HepG2 (cell line): ENCODE measurements at regions not wholly inside any gene's neighbourhood (a gene's known extent, or its start where the extent isn't known, plus 50 kb on each side); places are given as distances from the start of the nearest gene placed in this dataset.

Source experiments
- ATAC-seq: fragments of 200-7000 bp; cut with Tn5 transposase; 3 replicates; pipeline ENCODE4 v1.9.1; 2020; ENCODE audit warnings: mild to moderate bottlenecking, moderate library complexity
- BruUV-seq: library from RNA; stranded (reverse); fragments of 400-500 nt; replicated peaks from 2 replicates; lab custom pipeline; 2021; lab: Mats Ljungman, UMichigan
- CTCF ChIA-PET: fragments of 300-600 bp; formaldehyde crosslinking; extraction: SDS; loops from one replicate; lab custom pipeline; 2021; ENCODE audit warnings: low total read pairs, inconsistent platforms, low intra/inter-chr PET ratio; lab: Yijun Ruan, JAX
- POLR2A ChIA-PET: fragments of 350-600 bp; sonication (Branson Sonifier 250); formaldehyde crosslinking; loops from one replicate; lab custom pipeline; 2020; ENCODE audit warnings: antibody characterized with exemption, inconsistent platforms; lab: Yijun Ruan, JAX
- DNase-seq: peaks from one replicate; pipeline ENCODE4 v3.0.0-alpha.2; 2015; ENCODE audit warnings: low spot score
- FAIRE-seq: peaks from 3 replicates; lab custom pipeline; 2011; peaks lifted over from hg19 to GRCh38; lab: Jason Lieb, UNC
- H2AFZ ChIP-seq: one replicate; pipeline ENCODE4 v1.6.1; 2011; ENCODE audit warnings: low read length, inconsistent platforms
- H3K27ac ChIP-seq: fragments of 300-600 bp; 3 replicates; pipeline ENCODE4 v1.8.0; 2011; ENCODE audit warnings: mixed run types, mild to moderate bottlenecking, mixed read lengths, low read length, inconsistent platforms; ENCODE audit not compliant: insufficient read depth; ENCODE audit errors: extremely low read length
- H3K27me3 ChIP-seq, 2 experiments: fragments of 200-600 bp in 1 of 2; 2 replicates in 1 of 2; 3 replicates in 1 of 2; pipeline versions ENCODE4 v1.6.0 to v1.8.0; 2011; ENCODE audit warnings: low read length in 2 of 2, mild to moderate bottlenecking in 2 of 2, moderate library complexity in 2 of 2, inconsistent platforms in 1 of 2; ENCODE audit not compliant: insufficient read depth in 2 of 2, control insufficient read depth in 1 of 2
- H3K36me3 ChIP-seq, 2 experiments: fragments of 200-600 bp in 1 of 2; replicated peaks in 1 of 2; 2 replicates in 1 of 2; 3 replicates in 1 of 2; pipeline versions ENCODE4 v1.5.1 to v1.8.0; 2011; ENCODE audit warnings: low read length in 2 of 2, inconsistent platforms in 1 of 2; ENCODE audit not compliant: insufficient read depth in 2 of 2, control insufficient read depth in 1 of 2
- H3K4me1 ChIP-seq: 2 replicates; pipeline ENCODE4 v1.5.1; 2012; ENCODE audit warnings: low read length, inconsistent platforms; ENCODE audit not compliant: insufficient read depth
- H3K4me2 ChIP-seq: 2 replicates; pipeline ENCODE4 v1.6.0; 2011; ENCODE audit warnings: low read depth, low read length, inconsistent platforms
- H3K4me3 ChIP-seq, 3 experiments: fragments of 200-600 bp in 1 of 3; sonication (generic), shearing (Covaris generic) in 1 of 3; replicated peaks in 1 of 3; 2 replicates each; pipeline ENCODE4 v1.5.1; 2011 to 2016; ENCODE audit warnings: low read length in 3 of 3, inconsistent platforms in 2 of 3, low read depth in 2 of 3, mild to moderate bottlenecking in 2 of 3, control low read depth in 1 of 3, mixed read lengths in 1 of 3; ENCODE audit not compliant: insufficient read depth in 1 of 3
- H3K79me2 ChIP-seq: one replicate; pipeline ENCODE4 v1.6.1; 2011; ENCODE audit warnings: low read length, inconsistent platforms; ENCODE audit not compliant: insufficient read depth
- H3K9ac ChIP-seq: 2 replicates; pipeline ENCODE4 v1.6.0; 2011; ENCODE audit warnings: mild to moderate bottlenecking, low read depth, low read length, inconsistent platforms; ENCODE audit not compliant: insufficient read depth
- H3K9me3 ChIP-seq: 2 replicates; pipeline ENCODE4 v1.5.1; 2012; ENCODE audit warnings: mild to moderate bottlenecking, low read length
- H4K20me1 ChIP-seq: 2 replicates; pipeline ENCODE4 v1.6.0; 2011; ENCODE audit warnings: inconsistent platforms, mild to moderate bottlenecking, low read length, moderate library complexity; ENCODE audit not compliant: insufficient read depth
- EHMT2 ChIP-seq: fragments of 200-600 bp; sonication (generic); IDR thresholded peaks from 2 replicates; pipeline ENCODE4 v1.7.0; 2017; ENCODE audit warnings: antibody characterized with exemption, low read depth, low read length, borderline replicate concordance
- ERF ChIP-seq: IDR thresholded peaks from 2 replicates; pipeline ENCODE4 v1.6.1; 2018; ENCODE audit warnings: missing biosample characterization, missing genetic modification reagents
- FOSL1 ChIP-seq: sonication (generic); formaldehyde crosslinking; IDR thresholded peaks from 2 replicates; pipeline ENCODE4 v1.9.0; 2021; ENCODE audit warnings: missing genetic modification reagents, borderline replicate concordance
- HNRNPK ChIP-seq: fragments of 200-400 bp; formaldehyde crosslinking; IDR thresholded peaks from 2 replicates; pipeline ENCODE4 v1.6.1; 2018; ENCODE audit warnings: low read length, low read depth, moderate library complexity, mild to moderate bottlenecking; ENCODE audit not compliant: poor library complexity, severe bottlenecking
- NR1H2 ChIP-seq: sonication (generic); formaldehyde crosslinking; IDR thresholded peaks from 2 replicates; pipeline ENCODE4 v1.8.1; 2022; ENCODE audit warnings: low read depth, missing genetic modification reagents, borderline replicate concordance
- NR2F2 ChIP-seq: IDR thresholded peaks from 2 replicates; pipeline ENCODE4 v1.6.1; 2012; ENCODE audit warnings: low read depth, inconsistent platforms, borderline replicate concordance
- PRDM4 ChIP-seq: sonication (generic); formaldehyde crosslinking; IDR thresholded peaks from 2 replicates; pipeline ENCODE4 v1.9.0; 2021; ENCODE audit warnings: missing genetic modification reagents, borderline replicate concordance
- REPIN1 ChIP-seq: sonication (generic); formaldehyde crosslinking; IDR thresholded peaks from 2 replicates; pipeline ENCODE4 v1.8.0; 2022; ENCODE audit warnings: missing genetic modification reagents, low read depth, mild to moderate bottlenecking, borderline replicate concordance
- RFX5 ChIP-seq: IDR thresholded peaks from 2 replicates; pipeline ENCODE4 v1.6.1; 2011; ENCODE audit warnings: low read depth, low read length, improper control_type of control experiment
- SOX6 ChIP-seq, 2 experiments: fragments of 450-650 bp in 1 of 2; sonication (generic) in 1 of 2; formaldehyde crosslinking in 1 of 2; IDR thresholded peaks; 2 replicates each; pipeline versions ENCODE4 v1.4.0 to v1.6.1; 2017 to 2020; ENCODE audit warnings: antibody characterized with exemption in 1 of 2, mild to moderate bottlenecking in 1 of 2, missing genetic modification reagents in 1 of 2
- XBP1 ChIP-seq: sonication (generic); formaldehyde crosslinking; IDR thresholded peaks from 2 replicates; pipeline ENCODE4 v1.5.0; 2020; ENCODE audit warnings: missing genetic modification reagents
- XRCC5 ChIP-seq: fragments of 200-400 bp; formaldehyde crosslinking; optimal IDR thresholded peaks from 2 replicates; pipeline ENCODE3; 2017; ENCODE audit warnings: mild to moderate bottlenecking, low read length
- ZFY ChIP-seq: sonication (generic); formaldehyde crosslinking; IDR thresholded peaks from 2 replicates; pipeline ENCODE4 v1.4.0; 2020; ENCODE audit warnings: missing genetic modification reagents
- ZIK1 ChIP-seq: sonication (generic); formaldehyde crosslinking; IDR thresholded peaks from 2 replicates; pipeline ENCODE4 v1.5.0; 2020; ENCODE audit warnings: mild to moderate bottlenecking, low read depth, missing genetic modification reagents, borderline replicate concordance
- ZNF30 ChIP-seq: sonication (generic); formaldehyde crosslinking; IDR thresholded peaks from 2 replicates; pipeline ENCODE4 v1.5.0; 2020; ENCODE audit warnings: mild to moderate bottlenecking, missing genetic modification reagents
- ZNF382 ChIP-seq: sonication (generic); formaldehyde crosslinking; IDR thresholded peaks from 2 replicates; pipeline ENCODE4 v1.5.0; 2020; ENCODE audit warnings: missing genetic modification reagents, mild to moderate bottlenecking, borderline replicate concordance
- ZNF552 ChIP-seq: sonication (generic); formaldehyde crosslinking; IDR thresholded peaks from 2 replicates; pipeline ENCODE4 v1.9.0; 2022; ENCODE audit warnings: missing genetic modification reagents, mild to moderate bottlenecking, borderline replicate concordance
- ZNF674 ChIP-seq: sonication (generic); formaldehyde crosslinking; IDR thresholded peaks from 2 replicates; pipeline ENCODE4 v1.5.0; 2020; ENCODE audit warnings: low read depth, mild to moderate bottlenecking, missing genetic modification reagents
- ZNF782 ChIP-seq: sonication (generic); formaldehyde crosslinking; IDR thresholded peaks from 2 replicates; pipeline ENCODE4 v1.4.0; 2020; ENCODE audit warnings: missing genetic modification reagents, mild to moderate bottlenecking, borderline replicate concordance
- WGBS: methylation state at CpG from one replicate; pipeline ENCODE4 v1.1.6; 2017; ENCODE audit warnings: low lambda C conversion rate; 5-methylcytosine and 5-hydroxymethylcytosine counted together
- in situ Hi-C: cut with HindIII; loops from 2 replicates; pipeline ENCODE4 v1.10.0; 2017; ENCODE audit warnings: low pct_unique_long_range_greater_than_20kb; ENCODE audit not compliant: extremely low pct_ligation_motif_present
- intact Hi-C: fragments of 100-400 bp; cut with micrococcal nuclease; formaldehyde crosslinking; loops from one replicate; pipeline ENCODE4 v1.10.0; 2022; ENCODE audit not compliant: unreplicated experiment

- DNase-seq (no peak), ATAC-seq (no peak), FAIRE-seq (no peak)
- no peaks in the 10 kb centered on the region for H3K9me3 ChIP-seq
- H3K27ac ChIP-seq, result no peak overlapping the region
- CTCF ChIA-PET, result no interaction called here
- H3K4me3 ChIP-seq, result no peak overlapping the region
- H3K79me2 ChIP-seq, result no peaks in the 10 kb centered on the region
- no peak overlapping the region for H3K4me2 ChIP-seq
- no peaks in the 10 kb centered on the region for H3K36me3 ChIP-seq
- in situ Hi-C loops, result no loop called here
- POLR2A ChIA-PET, result no interaction called here
- no peaks in the 10 kb centered on the region for H3K27me3 ChIP-seq
- no peak for TF ChIP-seq HNRNPK
- TF ChIP-seq FOSL1, result no peak
- no peak for TF ChIP-seq NR2F2
- TF ChIP-seq NR1H2 (CRISPR knock-in tag), result no peak
- no peak for TF ChIP-seq ZNF552 (CRISPR knock-in tag)
- TF ChIP-seq ZNF30 (CRISPR knock-in tag), result no peak
- TF ChIP-seq EHMT2, result no peak
- no peak for TF ChIP-seq ZNF782
- TF ChIP-seq RFX5, result no peak
- H3K4me1 ChIP-seq, result no peaks in the 10 kb centered on the region
- no TSS peak for BruUV-seq
- intact Hi-C loops, result no loop called here
- no peak overlapping the region for H2AFZ ChIP-seq
- 93% methylated on average over 5 of the region's 5 CpGs for WGBS
- H3K9ac ChIP-seq, result no peak overlapping the region
- H4K20me1 ChIP-seq, result no peaks in the 10 kb centered on the region
Measured at GRCh38 chr18:39531659-39532058, 1966.1 kb upstream of the CELF4 start.

- DNase-seq, result no peak
- Histone ChIP-seq H2AFZ (no peak overlapping the region), H3K4me1 (no peaks in the 10 kb centered on the region), H3K27ac (no peak overlapping the region), H3K9ac (no peak overlapping the region), H3K4me2 (no peak overlapping the region), H3K36me3 (no peaks in the 10 kb centered on the region), H4K20me1 (no peaks in the 10 kb centered on the region), H3K9me3 (no peaks in the 10 kb centered on the region), H3K4me3 (no peak overlapping the region), H3K79me2 (no peaks in the 10 kb centered on the region), H3K27me3 (no peaks in the 10 kb centered on the region)
- ChIA-PET POLR2A (no interaction called here), CTCF (no interaction called here)
- 94% methylated on average over 12 of the region's 12 CpGs for WGBS
- BruUV-seq, result no TSS peak
- in situ Hi-C loops (no loop called here), intact Hi-C loops (no loop called here)
- FAIRE-seq, result no peak
- no peak for ATAC-seq
- no peak for TF ChIP-seq REPIN1 (CRISPR knock-in tag)
- TF ChIP-seq SOX6 (IDR thresholded peaks at IDR 0.05), result no peak
- no peak for TF ChIP-seq SOX6 (CRISPR knock-in tag; IDR thresholded peaks at IDR 0.05)
- TF ChIP-seq ERF (CRISPR knock-in tag), result no peak
- no peak for TF ChIP-seq PRDM4 (CRISPR knock-in tag)
- no peak for TF ChIP-seq XRCC5
- TF ChIP-seq ZNF382 (CRISPR knock-in tag), result no peak
- TF ChIP-seq ZFY, result no peak
- TF ChIP-seq ZIK1, result no peak
- no peak for TF ChIP-seq XBP1 (CRISPR knock-in tag)
- TF ChIP-seq ZNF674 (CRISPR knock-in tag), result no peak
Measured at GRCh38 chr18:39529358-39529757, 1963.8 kb upstream of the CELF4 start.
